HL-60 (cell line): ENCODE measurements at regions not wholly inside any gene's neighbourhood (a gene's known extent, or its start where the extent isn't known, plus 50 kb on each side); places are given as distances from the start of the nearest gene placed in this dataset.

ENCODE experiments used
- CTCF ChIP-seq: IDR thresholded peaks from one replicate; pipeline ENCODE4 v1.5.1; 2011; ENCODE audit warnings: low read length, control low read depth, inconsistent platforms; ENCODE audit not compliant: insufficient read depth
- POLR2AphosphoS5 ChIP-seq: IDR thresholded peaks from 2 replicates; pipeline ENCODE4 v1.6.1; 2012; ENCODE audit warnings: low read depth

GRCh38 chr5:124461157-124461556 is 285.3 kb downstream of the ZNF608 start:
- TF ChIP-seq CTCF (no peak), POLR2AphosphoS5 (no peak)
